ENCODE measurements at regions not wholly inside any gene's neighbourhood (a gene's known extent, or its start where the extent isn't known, plus 50 kb on each side); places are given as distances from the start of the nearest gene placed in this dataset.

DNA sequence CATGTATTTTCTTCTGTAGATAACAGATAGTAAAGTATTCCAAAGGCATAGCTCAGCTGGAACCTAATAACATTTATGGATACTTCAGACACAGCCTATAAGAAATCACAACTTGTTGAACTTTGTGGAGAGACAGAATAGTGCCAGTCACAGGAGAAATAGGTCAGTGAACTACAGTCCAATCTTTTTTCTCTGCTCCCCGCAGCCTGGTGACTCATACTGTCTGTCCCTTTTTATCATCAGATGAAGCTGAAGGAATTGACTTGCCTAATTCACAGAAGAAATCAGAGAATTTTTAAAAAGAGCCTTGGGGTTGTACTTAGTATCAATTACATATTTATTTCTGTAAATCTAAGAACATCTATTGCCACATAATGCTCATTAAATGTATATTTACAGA lies 222.3 kb downstream of the ALG10 start:
- TF ChIP-seq CTCF (IDR thresholded peaks at IDR 0.05) (no peak), POLR2A (IDR thresholded peaks at IDR 0.05) (no peak)

Data from body of pancreas (tissue), 4 donors.